D721Med (cell line): ENCODE measurements at regions not wholly inside any gene's neighbourhood (a gene's known extent, or its start where the extent isn't known, plus 50 kb on each side); places are given as distances from the start of the nearest gene placed in this dataset.

Experiments used
- DNase-seq: peaks from one replicate; pipeline ENCODE4 v3.0.0; 2011; ENCODE audit warnings: low spot score; ENCODE audit not compliant: insufficient read length
- FAIRE-seq: peaks from 2 replicates; lab custom pipeline; 2011; peaks lifted over from hg19 to GRCh38; lab: Jason Lieb, UNC
- CTCF ChIP-seq: IDR thresholded peaks from 2 replicates; pipeline ENCODE4 v1.5.1; 2012; ENCODE audit warnings: mild to moderate bottlenecking, control low read depth; ENCODE audit not compliant: insufficient read depth; ENCODE audit errors: missing control alignments

- no peak for DNase-seq
- FAIRE-seq, result no peak
- TF ChIP-seq CTCF, result no peak
Observed at GRCh38 chr15:96130734-96131133, 199.8 kb upstream of the NR2F2 start.

- DNase-seq, result no peak
- no peak for FAIRE-seq
- TF ChIP-seq CTCF, result no peak
Observed at GRCh38 chr15:96132126-96132525, 198.4 kb upstream of the NR2F2 start.

DNA sequence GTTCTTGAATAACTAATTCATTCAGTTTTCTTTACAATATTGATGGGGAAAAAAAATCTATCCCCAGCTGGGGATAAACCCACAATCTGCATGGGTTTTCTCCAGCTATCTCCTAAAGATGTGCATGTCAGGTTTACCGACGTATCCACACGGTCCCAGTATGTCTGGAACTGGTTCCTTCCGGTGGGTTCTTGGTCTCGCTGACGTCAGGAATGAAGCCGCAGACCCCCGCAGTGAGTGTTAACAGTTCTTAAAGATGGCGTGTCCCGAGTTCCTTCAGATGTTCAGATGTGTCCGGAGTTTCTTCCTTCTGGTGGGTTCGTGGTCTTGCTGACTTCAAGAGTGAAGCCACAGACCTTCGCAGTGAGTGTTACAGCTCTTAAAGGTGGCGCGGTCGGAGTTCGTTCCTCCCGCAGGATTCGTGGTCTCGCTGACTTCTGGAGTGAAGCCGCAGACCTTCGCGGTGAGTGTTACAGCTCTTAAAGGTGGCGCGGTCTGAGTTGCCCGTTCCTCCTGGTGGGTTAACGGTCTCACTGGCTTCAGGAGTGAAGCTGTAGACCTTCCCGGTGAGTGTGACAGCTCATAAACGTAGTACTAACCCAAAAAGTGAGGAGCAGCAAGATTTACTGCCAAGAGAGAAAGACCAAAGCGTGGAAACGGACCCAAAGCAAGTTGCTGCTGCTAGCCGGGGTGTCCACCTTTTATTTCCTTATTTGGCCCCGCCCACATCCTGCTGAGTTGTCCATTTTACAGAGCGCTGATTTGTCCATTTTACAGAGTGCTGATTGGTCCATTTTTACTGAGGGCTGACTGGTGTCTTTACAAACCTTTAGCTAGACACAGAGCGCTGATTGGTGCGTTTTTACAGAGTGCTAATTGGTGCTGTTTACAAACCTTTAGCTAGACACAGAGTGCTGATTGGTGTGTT lies 195.1 kb upstream of the NR2F2 start:
- FAIRE-seq (no peak), DNase-seq (no peak)
- no peak for TF ChIP-seq CTCF

DNA sequence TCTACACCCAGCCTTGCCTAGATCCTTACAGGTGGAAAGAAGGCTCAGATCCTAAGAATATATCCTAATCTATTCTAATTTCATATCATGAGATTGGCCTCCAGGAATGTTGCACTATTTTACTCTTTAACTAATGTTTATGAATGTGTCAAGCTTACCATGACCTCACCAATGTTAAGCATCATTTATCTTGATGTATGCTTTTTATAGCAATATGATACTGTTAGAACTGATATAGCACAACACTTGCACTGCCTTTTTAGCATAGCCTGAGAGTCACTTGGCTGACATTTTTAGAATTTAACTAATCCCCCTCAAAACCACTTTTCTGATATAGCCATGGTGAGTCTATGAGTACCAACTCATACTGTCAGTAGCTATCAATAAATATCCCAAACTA lies 191.5 kb upstream of the NR2F2 start:
- DNase-seq, result no peak
- FAIRE-seq, result no peak
- TF ChIP-seq CTCF, result no peak

GRCh38 chr15:96142498-96142897 lies 188.0 kb upstream of the NR2F2 start:
- DNase-seq (no peak), FAIRE-seq (no peak)
- no peak for TF ChIP-seq CTCF

DNA sequence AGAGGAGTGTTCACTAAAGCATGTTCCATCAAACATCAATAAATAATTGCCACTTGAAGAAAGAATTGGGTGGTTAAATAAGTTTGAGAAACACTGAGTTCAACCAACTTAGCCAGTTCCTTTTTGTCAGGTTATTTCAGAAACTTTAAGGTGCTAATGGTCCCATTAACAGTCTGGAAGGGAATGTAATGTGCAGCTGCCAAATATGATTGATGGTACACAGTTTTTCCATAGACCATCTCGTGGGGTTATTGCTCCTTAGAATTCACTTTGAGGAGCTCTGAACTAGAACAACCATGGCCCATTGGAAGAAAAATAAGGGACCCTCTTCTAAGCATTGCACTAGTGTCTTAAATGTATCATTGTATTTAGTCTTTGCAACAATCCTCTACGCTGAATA lies 185.8 kb upstream of the NR2F2 start:
- no peak for TF ChIP-seq CTCF
- no peak for FAIRE-seq
- DNase-seq, result no peak

GRCh38 chr15:96146726-96147125 lies 183.8 kb upstream of the NR2F2 start:
- TF ChIP-seq CTCF, result no peak
- FAIRE-seq, result no peak
- DNase-seq, result no peak
